Endothelial cell of umbilical vein (primary cell): ENCODE measurements at regions not wholly inside any gene's neighbourhood (a gene's known extent, or its start where the extent isn't known, plus 50 kb on each side); places are given as distances from the start of the nearest gene placed in this dataset.

Experiments
- CTCF ChIP-seq, 2 donors: IDR thresholded peaks; 1 replicate in 1 of 2; 2 replicates in 1 of 2; pipeline ENCODE4 v1.5.1; 2011; ENCODE audit warnings: low read length in 2 of 2, mild to moderate bottlenecking in 2 of 2, moderate library complexity in 2 of 2, control low read depth in 1 of 2, inconsistent platforms in 1 of 2, low read depth in 1 of 2; ENCODE audit not compliant: insufficient read depth in 1 of 2; ENCODE audit errors: extremely low read depth in 1 of 2
- EZH2 ChIP-seq: IDR thresholded peaks from 2 replicates; pipeline ENCODE4 v1.6.1; 2012; ENCODE audit warnings: borderline replicate concordance, low read depth, mild to moderate bottlenecking, moderate library complexity, low read length, inconsistent platforms; ENCODE audit not compliant: severe bottlenecking
- FOS ChIP-seq: IDR thresholded peaks from 2 replicates; pipeline ENCODE4 v1.6.1; 2011; ENCODE audit warnings: mild to moderate bottlenecking, low read length, moderate library complexity, borderline replicate concordance; ENCODE audit not compliant: insufficient read depth
- MYC ChIP-seq: IDR thresholded peaks from one replicate; pipeline ENCODE4 v1.6.1; 2011; ENCODE audit warnings: mild to moderate bottlenecking, low read depth, low read length
- POLR2A ChIP-seq: IDR thresholded peaks from 2 replicates; pipeline ENCODE4 v1.6.1; 2012; ENCODE audit warnings: low read depth, mild to moderate bottlenecking, control low read depth, low read length
- POLR2AphosphoS5 ChIP-seq: IDR thresholded peaks from 2 replicates; pipeline ENCODE4 v1.6.1; 2012; ENCODE audit warnings: low read depth, mild to moderate bottlenecking, control low read depth, low read length, moderate library complexity; ENCODE audit not compliant: insufficient read depth

- TF ChIP-seq CTCF (IDR thresholded peaks at IDR 0.05; ENCODE audit: extremely low read depth in 1 of 2, insufficient read depth in 1 of 2, low read depth in 1 of 2, low read length in 2 of 2) (no peak), POLR2A (no peak), EZH2 (no peak), POLR2AphosphoS5 (no peak), FOS (no peak), MYC (no peak)
Measured at GRCh38 chr5:17720071-17720470, 85.8 kb downstream of the TAF11L14 start.
